DMS 273 (cell line): ENCODE measurements at regions not wholly inside any gene's neighbourhood (a gene's known extent, or its start where the extent isn't known, plus 50 kb on each side); places are given as distances from the start of the nearest gene placed in this dataset.
A peak's percentile ranks its signal among the peaks of the same experiment; 100 is the strongest.
"Not testable (repeated sequence)": the region's sequence is repeated elsewhere in the genome, so short reads cannot be mapped to it uniquely, and the experiment has no call there.

Source experiments
- DNase-seq: peaks from one replicate; lab custom pipeline; 2025; ENCODE audit not compliant: unreplicated experiment; lab: John Stamatoyannopoulos, UW

GRCh38 chr1:149157409-149157808 is 54.1 kb upstream of the NBPF9 start:
- not testable (repeated sequence) for DNase-seq

GRCh38 chr1:149158308-149158707 is 55.0 kb upstream of the NBPF9 start:
- DNase-seq, result not testable (repeated sequence)

- not testable (repeated sequence) for DNase-seq
Observed at GRCh38 chr1:149163063-149163444, 59.7 kb upstream of the NBPF9 start.

- DNase-seq, result not testable (repeated sequence)
Observed at GRCh38 chr1:149174765-149175164, 71.4 kb upstream of the NBPF9 start.

- not testable (repeated sequence) for DNase-seq
Observed at GRCh38 chr1:149175812-149176211, 72.5 kb upstream of the NBPF9 start.

- DNase-seq, result peak; percentile 65
Observed at GRCh38 chr1:149176453-149177316, 73.3 kb upstream of the NBPF9 start.

GRCh38 chr1:149190742-149191141 is 87.4 kb upstream of the NBPF9 start:
- not testable (repeated sequence) for DNase-seq

GRCh38 chr1:149196651-149197050 is 93.3 kb upstream of the NBPF9 start:
- not testable (repeated sequence) for DNase-seq

GRCh38 chr1:149200567-149200966 is 97.2 kb upstream of the NBPF9 start:
- not testable (repeated sequence) for DNase-seq

GRCh38 chr1:149202283-149202682 is 98.9 kb upstream of the NBPF9 start:
- not testable (repeated sequence) for DNase-seq

- not testable (repeated sequence) for DNase-seq
Observed at GRCh38 chr1:149204396-149204795, 101.0 kb upstream of the NBPF9 start.

- DNase-seq, result not testable (repeated sequence)
Observed at GRCh38 chr1:149208836-149209235, 105.5 kb upstream of the NBPF9 start.

GRCh38 chr1:149211757-149212420 is 108.5 kb upstream of the NBPF9 start:
- DNase-seq, result not testable (repeated sequence)

GRCh38 chr1:149212946-149213345 is 109.6 kb upstream of the NBPF9 start:
- not testable (repeated sequence) for DNase-seq

GRCh38 chr1:149213673-149214072 is 110.3 kb upstream of the NBPF9 start:
- DNase-seq, result not testable (repeated sequence)

- not testable (repeated sequence) for DNase-seq
Observed at GRCh38 chr1:149218080-149218988, 115.0 kb upstream of the NBPF9 start.

- not testable (repeated sequence) for DNase-seq
Observed at GRCh38 chr1:149219539-149219938, 116.2 kb upstream of the NBPF9 start.

GRCh38 chr1:149220463-149221074 is 117.2 kb upstream of the NBPF9 start:
- not testable (repeated sequence) for DNase-seq

GRCh38 chr1:149227933-149228665 is 124.7 kb upstream of the NBPF9 start:
- not testable (repeated sequence) for DNase-seq
